Right hindlimb (tissue), 1 donor: ENCODE measurements at regions not wholly inside any gene's neighbourhood (a gene's known extent, or its start where the extent isn't known, plus 50 kb on each side); places are given as distances from the start of the nearest gene placed in this dataset.
A peak's percentile ranks its signal among the peaks of the same experiment; 100 is the strongest.
"Not testable (repeated sequence)": the region's sequence is repeated elsewhere in the genome, so short reads cannot be mapped to it uniquely, and the experiment has no call there.

ENCODE experiments used
- DNase-seq: peaks from one replicate; pipeline ENCODE4 v3.0.0-alpha.2; 2018

DNA sequence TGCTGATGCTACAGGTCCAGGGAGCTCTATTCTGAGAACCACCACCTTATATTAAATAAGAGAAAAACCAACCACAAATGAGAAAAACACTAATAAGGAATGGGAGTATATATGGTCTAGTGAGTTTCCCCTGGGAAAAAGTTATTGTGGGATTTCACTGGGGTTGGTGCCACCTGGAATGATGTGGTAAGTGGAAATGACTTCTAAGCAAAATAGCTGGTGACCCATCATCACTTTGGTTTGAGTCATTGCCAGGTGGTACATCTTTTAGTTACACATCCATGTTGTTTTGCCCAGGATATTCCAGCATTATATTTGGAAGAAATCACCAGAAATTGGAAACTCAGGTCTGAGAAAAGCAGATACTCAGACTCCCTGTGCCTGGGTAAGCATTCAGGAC is 437.3 kb downstream of the DTWD2 start:
- no peak for DNase-seq

DNA sequence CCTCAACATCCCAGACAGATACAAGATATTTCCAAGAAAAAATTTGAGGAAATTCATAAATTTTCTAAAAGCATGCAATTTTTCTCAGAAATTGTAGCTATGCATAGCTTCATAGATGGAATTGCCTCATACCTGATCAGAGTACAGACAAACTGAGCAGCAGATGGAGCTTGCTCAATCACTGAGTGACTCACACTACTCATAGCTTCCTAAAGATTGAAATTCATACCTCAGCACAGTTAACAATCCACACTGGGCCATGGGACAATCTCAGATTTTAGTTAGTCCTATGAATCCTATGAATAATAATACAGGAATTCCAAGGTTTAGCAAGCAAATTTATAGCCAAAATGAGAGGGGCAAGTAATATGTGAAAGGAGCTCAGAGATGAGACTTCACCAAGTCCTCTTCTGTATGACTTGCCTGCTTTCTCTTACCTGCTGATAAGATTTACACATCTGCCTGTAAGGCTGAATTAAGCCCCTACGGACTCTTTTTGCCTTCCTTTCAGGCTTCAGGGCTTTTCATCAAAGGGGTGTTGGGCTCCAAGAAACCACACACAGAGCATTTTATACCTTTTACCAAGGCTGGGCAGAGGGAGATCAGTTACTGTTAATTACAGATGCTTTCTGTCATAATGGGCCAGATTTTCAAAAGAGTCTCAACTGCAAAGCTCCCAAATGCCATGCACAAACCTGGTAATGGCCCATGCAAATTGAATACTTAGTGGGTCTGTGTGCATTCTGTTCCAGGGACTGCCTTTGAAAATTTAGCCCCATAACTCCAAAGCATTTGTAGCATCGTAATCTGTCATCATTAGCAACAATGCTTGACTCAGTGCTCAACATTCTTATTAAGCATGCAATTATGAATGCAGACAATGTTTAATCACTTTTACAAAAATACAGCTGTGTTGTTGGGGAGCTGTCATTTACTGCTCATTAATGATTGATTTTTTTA is 439.3 kb downstream of the DTWD2 start:
- no peak for DNase-seq

DNA sequence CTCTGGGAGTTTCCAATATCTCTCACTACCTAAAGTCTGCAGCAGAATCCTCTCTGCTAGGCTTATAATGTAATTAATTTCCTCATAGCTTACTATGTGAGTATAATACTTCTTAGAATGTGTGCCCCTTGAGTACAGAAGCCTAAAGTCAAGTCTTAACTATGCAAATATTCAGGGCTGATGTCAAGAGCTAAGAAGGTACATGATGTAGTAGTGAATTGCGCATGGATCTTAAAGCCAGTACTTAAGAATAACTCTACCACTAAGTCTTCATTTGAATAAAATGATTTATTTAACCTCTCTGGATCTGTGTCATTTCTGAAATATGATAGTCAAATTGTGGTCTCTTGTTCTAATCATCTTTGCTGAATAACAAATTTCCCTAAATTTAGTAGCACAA is 442.9 kb downstream of the DTWD2 start:
- no peak for DNase-seq

DNA sequence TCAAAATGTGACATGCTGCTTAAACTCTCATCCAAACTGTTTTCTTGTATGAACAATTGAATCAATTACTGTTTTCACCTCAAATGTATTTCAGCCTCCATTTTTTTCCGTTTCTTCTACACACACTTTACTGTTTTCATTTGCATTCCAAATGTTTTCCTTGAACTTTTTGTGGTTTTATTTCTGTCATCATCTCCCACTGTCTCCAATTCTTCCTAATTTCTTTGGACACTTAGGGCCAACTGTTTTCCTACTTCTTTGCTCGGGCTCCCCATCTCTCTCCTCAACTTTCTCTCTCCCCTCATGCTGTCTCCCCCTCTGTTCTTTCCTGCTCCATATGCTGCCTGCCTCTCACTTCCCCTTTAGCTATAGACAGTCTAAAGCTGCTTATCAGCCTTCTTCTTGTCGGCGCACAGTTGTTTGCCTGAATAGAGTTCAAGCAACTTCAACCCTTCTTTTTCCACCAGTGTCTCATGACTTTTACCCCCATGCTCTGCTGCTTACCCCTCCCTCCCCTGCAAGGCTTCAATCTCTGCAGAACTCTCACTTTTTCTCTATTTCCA is 443.4 kb downstream of the DTWD2 start:
- no peak for DNase-seq

DNA sequence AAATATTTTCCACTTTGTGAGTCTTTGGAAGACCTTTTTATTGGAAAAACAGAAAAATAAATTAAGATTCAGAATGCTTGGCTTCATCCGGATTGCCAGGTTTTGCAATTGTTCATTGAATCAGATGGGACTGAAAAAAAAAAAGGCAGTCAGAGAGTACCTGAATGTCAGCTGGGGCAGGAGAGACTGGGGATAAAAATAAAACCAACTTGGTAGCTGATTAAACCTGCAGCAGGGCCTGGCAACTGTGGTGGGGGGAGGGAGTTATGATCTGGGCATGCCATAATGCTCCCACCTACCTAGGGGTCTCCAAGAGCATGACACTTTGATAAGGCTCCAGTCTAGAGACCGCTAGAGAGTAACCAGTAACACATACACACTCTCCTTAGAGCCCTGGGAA is 454.4 kb downstream of the DTWD2 start:
- DNase-seq, result no peak

DNA sequence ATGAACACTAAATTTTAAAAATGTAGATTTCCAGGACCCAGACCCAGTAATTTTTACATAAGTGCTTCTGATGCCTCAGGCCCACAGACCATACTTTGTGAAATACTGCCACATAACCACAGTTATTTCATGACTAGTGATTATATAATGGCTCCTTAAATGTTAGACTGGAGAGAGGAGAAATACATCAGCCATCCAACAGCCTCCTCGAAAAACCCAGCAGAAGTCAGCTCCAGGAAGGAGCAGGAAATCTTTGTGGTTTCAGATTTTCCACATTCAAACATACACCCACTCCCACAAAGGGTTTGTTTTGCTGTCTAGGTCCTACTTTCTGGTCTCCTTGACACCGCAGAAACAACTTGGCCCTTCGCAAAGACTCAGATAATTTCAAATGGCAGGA is 455.2 kb downstream of the DTWD2 start:
- no peak for DNase-seq

DNA sequence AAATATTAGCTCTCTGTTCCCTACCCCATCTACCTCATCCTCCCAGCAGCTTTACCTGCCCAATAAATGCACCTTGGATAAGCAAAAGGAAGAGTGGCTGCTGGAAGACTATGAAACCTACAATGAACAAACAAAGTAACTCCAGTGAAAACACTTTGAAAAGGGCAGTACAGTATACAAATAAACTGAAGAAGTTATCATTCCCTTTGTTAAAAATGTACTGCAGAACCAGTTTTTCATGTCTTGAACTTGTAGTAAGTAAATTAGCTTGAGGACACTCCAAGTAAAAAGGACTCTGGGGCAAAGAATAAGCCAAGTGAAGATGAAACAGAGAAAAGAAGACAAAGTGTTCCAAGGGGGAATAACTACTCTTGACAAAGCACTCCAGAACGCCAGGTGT is 457.1 kb downstream of the DTWD2 start:
- no peak for DNase-seq

DNA sequence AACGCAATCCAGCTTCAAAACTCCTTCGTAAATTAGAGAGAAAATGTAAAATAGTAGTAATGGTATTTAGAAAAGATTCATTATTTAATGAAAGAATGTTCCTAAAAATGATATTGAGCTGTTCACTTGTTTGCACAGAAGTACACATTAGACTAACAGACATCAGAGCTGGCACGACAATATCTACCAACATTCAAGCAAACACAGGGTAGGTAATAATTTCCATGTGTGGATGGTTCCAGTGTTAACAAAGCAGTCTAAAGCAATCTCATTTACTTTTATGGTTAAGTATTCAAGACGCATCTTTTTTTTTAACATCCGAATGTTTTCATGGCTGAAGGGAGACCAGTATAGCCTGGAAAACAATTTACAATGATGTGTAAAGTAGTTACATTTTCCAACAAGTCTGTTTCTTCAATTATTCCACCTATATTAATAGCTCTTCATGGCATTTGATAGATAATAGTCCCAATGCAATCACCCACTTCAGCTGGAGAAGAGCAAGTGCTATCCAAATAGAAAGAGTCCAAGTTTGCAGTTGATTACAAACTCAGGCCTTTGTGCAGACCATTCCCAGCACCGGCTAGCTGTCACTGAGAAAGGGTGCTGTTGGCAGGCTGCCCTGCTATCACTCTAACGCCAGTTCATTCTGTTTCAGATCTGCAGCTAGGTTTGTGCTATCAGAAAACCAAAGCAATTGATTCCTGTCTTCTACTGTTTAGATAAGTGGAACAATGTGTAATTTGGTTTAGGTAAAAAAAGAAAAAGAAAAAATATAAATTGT is 458.8 kb downstream of the DTWD2 start:
- peak; percentile 42 for DNase-seq

DNA sequence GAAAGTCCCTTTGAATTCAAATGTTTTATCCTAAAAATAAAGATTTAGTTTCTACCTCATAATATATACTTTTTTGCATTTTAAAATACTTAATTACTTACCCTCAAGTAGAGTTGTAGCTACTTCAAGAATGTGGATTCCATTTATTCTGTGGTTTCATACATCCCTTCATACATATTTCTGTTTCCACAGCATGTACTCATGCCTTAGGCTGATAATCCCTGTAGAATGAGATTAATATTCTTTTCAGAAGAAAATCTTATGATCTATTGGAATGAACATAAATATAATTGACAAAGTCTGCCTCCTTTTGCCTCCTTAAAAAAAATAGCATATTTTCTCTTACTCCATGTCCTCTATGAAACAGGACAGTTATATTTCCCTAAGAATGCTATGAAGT is 465.7 kb downstream of the DTWD2 start:
- no peak for DNase-seq

DNA sequence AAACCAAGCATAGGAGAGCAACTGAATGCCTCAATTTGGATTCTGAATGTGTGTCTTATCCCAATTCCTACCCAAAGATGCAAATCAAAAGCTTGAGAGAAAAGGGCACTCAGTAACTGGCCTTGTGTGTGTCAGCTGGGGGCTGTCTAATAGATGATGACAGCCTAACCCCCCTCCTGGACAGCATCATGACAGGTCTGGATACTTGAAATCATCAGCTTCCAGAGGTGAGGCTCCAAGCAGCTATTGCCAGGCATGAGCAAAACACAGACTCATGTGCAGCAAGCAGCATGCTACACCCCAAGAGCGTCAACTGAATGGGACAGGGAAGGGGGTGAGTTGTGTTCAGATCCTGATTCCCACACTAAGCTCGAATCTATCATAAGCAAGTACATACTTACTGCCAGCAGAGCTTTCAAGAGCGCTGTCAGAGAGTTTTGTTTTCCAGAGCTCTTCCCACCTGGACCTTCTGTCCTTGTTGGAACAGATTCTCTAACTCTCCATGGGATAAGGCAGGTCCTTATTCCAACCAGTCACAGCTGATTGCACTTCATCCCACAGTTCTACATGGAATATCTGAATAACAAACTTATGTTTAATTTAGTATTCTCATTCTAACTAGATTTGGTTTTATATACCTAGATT is 467.5 kb downstream of the DTWD2 start:
- no peak for DNase-seq

DNA sequence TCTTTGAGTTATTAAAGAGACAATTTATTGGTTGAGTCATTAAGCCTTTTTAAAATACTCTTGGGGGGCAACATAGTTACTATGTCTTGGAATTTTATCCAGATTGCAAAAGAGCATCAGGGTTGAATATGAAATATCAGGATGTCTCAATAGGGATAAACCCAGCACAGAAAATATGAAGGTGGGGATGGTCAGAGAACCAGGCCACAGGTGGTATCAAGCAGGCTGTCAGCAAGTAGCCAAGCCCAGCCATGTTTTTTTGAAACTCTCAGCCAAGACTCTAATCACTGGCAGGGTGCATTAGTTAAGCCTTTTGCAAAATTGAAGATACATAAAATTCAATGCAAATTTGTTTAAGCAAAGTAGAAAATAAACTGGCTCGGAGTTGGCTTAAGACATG is 468.9 kb downstream of the DTWD2 start:
- DNase-seq, result no peak

DNA sequence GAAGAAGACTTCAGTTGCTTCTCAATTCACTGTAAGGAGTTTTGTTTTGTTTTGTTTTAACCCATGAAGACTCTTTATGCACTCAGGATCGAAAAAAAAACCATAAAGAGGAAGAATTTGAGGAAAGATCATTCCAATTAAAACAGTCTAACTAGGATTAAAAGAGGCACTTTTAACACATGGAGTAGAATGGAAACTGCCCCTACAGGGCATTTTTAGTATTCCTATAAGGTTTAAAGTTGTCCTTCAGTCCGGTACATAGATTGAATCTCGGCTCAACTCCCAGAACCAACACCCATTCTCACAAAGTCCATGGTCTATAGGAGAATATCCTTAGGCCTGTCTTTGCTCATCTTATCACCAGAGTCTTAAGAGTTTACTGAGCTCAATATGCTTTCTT is 469.6 kb downstream of the DTWD2 start:
- DNase-seq, result no peak

DNA sequence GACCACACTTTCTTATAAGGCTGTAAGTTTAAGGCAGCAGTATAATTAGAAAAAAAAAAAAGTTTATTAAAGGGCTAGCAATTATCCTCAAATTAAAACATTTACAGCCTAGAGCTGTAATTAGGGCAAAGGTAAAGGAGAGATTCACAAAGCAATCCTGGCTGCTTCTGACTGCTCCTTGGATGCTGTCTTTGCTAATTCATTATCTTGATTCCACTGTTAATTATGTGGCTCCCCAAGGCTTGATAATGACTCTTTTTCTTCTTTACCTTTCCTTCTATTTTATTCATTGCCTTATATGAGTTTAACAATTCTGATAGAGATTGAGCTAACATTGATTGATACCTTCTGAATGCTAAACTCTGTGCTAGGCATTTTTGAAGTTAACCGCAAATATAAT is 476.5 kb downstream of the DTWD2 start:
- no peak for DNase-seq

DNA sequence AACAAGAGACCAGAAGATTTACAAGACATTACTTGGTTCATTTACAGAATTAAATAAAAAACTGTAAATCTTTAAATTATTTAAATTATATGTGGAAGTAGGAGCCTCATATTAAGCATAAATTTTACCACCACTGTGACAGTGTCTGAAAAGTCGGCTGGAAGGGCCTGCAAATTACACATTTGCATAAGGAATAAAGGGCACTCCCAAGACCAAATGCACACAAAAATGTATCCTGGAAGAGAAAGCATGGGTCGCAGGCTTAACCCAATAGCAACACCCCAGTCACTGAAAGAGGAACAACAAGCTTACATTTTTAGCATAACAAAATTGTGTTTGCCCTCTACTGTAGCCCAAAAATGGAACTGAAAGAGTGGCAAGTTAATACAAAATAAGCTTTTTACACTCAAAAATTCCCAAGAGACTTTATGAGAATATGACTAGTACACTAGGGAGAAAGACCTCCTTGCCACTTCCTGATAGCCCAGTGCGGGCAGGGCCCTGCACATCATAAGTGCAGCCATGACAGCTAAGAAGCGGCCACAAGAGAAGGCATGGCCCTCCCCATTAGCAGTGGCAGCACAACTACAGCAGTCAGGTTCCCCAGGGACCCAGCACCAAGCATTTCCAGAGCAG is 482.0 kb downstream of the DTWD2 start:
- DNase-seq, result no peak

DNA sequence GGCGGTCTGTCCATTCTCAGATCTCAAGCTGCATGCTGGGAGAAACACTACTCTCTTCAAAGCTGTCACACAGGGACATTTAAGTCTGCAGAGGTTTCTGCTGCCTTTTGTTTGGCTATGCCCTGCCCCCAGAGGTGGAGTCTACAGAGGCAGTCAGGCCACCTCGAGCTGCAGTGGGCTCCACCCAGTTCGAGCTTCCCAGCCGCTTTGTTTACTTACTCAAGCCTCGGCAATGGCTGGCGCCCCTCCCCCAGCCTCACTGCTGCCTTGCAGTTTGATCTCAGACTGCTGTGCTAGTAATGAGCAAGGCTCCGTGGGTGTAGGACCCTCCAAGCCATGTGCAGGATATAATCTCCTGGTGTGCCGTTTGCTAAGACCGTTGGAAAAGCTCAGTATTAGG is 486.1 kb downstream of the DTWD2 start:
- DNase-seq, result not testable (repeated sequence)

DNA sequence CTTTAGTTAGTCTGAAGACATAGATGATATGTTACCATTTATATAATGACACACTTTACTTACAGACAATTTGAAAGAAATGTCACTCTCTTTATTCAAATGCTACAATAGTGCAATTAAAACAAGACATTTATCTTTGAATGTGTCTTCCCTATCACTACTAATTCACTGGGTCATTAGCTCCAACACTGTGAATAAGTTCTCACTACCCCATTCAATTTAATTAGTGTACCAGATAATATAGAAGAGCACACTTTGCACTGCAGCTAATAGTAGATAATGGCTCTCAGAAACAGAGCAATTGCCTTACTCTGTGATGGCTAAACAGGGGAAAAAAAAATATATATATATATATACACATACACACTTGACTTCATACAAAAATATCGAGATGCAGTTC is 497.0 kb downstream of the DTWD2 start:
- DNase-seq, result no peak

DNA sequence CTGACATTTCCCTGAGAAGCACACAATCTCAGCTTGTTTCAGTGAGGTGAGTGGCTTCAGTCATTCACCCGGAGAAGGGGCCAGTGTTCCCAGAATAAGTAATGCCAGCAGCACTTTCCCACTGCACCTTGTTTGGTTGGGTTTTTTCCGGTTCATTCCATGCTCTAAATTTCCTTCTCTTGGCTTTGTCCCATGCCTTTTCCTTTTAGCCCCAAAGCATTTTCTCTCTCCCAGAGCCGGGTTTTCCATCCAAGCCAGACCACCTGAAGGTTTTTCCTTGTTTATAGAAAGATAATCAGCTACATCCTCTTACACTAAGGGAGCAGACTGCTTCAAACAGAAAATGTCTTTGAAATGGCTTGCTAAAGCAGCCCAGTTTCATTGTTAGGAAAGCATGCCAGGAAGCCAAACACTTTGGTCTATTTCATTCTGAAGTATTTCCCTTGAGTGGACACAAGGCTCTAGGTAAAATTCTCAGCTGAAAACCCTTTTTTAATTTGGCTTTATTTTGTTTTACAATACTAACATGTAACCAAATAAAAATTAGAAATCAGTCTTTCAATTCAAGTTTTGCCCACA is 501.6 kb downstream of the DTWD2 start:
- DNase-seq, result no peak

DNA sequence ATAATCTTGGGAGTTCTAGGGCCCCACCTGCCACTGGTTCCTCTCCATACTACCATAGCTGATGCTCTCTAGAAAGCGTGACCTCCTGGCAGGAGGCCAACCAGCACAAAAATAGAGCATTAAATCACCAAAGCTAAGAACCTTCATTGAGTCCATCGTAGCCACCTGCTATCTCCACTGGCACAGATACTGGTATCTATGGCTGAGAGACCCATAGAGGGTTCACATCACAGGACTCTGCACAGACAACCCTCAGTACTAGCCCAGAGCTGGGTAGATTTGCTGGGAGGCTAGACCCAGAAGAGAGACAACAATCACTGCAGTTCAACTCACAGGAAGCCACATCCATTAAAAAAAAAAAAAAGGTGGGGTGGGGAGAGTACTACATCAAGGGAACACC is 509.1 kb downstream of the DTWD2 start:
- DNase-seq, result no peak

DNA sequence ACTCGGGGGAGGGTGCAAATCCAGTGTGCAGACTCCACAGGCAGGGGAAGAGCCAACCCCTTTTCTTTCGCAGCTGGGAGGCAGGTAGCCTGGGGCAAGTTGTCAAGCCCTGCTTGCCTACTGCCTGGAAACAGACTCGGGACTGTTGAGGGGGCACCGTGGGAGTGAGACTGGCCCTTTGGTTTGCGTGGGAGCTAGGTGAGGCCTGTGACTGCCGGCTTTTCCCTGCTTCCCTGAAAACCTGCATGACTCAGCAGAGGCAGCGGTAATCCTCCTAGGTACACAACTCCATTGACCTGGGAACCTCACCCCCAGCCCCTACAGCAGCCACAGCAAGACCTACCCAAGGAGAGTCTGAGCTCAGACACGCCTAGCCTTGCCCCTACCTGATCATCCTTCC is 509.5 kb downstream of the DTWD2 start:
- DNase-seq, result no peak

DNA sequence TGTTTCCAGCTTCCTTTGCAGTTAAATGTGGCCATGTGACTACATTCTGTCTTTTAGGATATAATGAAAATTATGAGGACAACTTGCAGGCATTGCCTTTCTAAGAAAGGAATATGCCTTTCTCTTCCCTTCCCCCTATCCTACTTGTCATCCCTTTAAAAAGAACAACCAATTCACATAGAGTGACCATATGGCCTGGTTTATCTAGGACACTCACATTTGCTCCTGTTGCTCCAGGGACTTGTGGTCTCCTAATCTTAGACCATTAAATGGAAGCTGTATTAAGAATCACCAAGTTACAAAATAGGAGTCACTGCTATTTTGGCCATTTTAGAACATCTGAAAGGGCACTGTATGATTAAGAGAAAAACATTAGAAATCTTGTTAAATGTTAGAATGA is 520.3 kb downstream of the DTWD2 start:
- no peak for DNase-seq

DNA sequence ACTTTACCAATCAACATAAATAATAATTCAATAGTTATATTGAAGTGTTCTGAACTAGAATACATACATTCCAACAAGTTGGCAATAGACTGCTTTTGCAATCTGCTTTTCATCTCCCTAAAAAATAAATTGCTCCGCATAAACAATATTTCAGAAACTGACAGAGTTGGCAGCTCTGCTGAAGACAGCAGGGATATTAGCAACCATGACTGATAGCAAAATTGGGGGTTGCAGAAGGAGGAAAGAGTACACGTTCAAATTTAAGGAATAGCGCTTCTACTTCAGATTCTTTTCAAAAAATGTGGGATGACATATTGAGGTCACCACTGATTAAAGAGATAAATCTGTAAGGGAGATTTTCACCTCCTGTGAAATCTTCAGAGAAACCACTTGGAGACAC is 521.2 kb downstream of the DTWD2 start:
- no peak for DNase-seq

DNA sequence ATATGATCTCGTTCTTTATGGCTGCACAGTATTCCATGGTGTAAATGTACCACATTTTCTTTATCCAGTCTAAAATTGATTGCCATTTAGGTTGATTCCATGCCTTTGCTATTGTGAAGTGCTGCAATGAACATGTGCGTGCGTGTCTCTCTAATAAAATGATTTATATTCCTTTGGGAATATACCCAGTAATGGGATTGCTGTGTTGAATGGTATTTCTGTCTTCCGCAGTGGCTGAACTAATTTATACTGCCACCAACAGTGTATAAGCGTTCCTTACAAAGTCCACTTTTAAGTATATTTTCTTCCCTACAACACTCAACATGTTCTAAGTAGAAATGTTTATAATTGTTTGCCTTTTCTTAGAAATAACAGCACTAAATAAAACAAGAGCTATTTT is 521.9 kb downstream of the DTWD2 start:
- DNase-seq, result no peak
